Stomach (tissue), 4 donors: ENCODE measurements at regions not wholly inside any gene's neighbourhood (a gene's known extent, or its start where the extent isn't known, plus 50 kb on each side); places are given as distances from the start of the nearest gene placed in this dataset.

Experiments used
- CTCF ChIP-seq, 7 experiments: fragments of 450-650 bp in 4 of 7; fragments of 200-600 bp in 3 of 7; sonication (generic) in 3 of 7; IDR thresholded peaks; one replicate each; pipeline ENCODE4 v1.5.1; 2016 to 2019; ENCODE audit warnings: antibody characterized with exemption in 7 of 7, control low read depth in 2 of 7, mild to moderate bottlenecking in 1 of 7
- EP300 ChIP-seq: sonication (generic); formaldehyde crosslinking; IDR thresholded peaks from one replicate; pipeline ENCODE4 v1.6.1; 2017; ENCODE audit warnings: antibody characterized with exemption
- POLR2A ChIP-seq, 4 donors: fragments of 450-650 bp; IDR thresholded peaks; one replicate each; pipeline ENCODE4 v1.6.1; 2016; ENCODE audit warnings: antibody characterized with exemption in 4 of 4, control low read depth in 2 of 4, mild to moderate bottlenecking in 1 of 4, moderate library complexity in 1 of 4
- POLR2AphosphoS5 ChIP-seq, 3 donors: sonication (generic); formaldehyde crosslinking; IDR thresholded peaks; one replicate each; pipeline ENCODE4 v1.6.1; 2016; ENCODE audit warnings: antibody characterized with exemption in 3 of 3

GRCh38 chr4:125811892-125812291, 497.1 kb downstream of the FAT4 start:
- no peak for TF ChIP-seq POLR2AphosphoS5 (IDR thresholded peaks at IDR 0.05)
- TF ChIP-seq CTCF (IDR thresholded peaks at IDR 0.05): no peak
- no peak for TF ChIP-seq POLR2A (IDR thresholded peaks at IDR 0.05)
- TF ChIP-seq EP300: no peak
